Endothelial cell of umbilical vein (primary cell): ENCODE measurements at regions not wholly inside any gene's neighbourhood (a gene's known extent, or its start where the extent isn't known, plus 50 kb on each side); places are given as distances from the start of the nearest gene placed in this dataset.

Source experiments
- BruUV-seq: library from RNA; stranded (reverse); fragments of 400-500 nt; replicated peaks from 2 replicates; lab custom pipeline; 2021; lab: Mats Ljungman, UMichigan
- CTCF ChIA-PET: fragments of 300-600, 350-600 bp; sonication (Branson Sonifier 250); formaldehyde crosslinking; loops from one replicate; lab custom pipeline; 2021; ENCODE audit warnings: antibody characterized with exemption, inconsistent platforms; lab: Charles Lee
- POLR2A ChIA-PET: fragments of 300-600, 350-600 bp; sonication (Branson Sonifier 250); formaldehyde crosslinking; loops from one replicate; lab custom pipeline; 2021; ENCODE audit warnings: antibody characterized with exemption, inconsistent platforms; lab: Charles Lee
- DNase-seq: peaks from one replicate; pipeline ENCODE4 v3.0.0-alpha.2; 2011; ENCODE audit warnings: low read depth, low spot score
- FAIRE-seq: peaks from 2 replicates; lab custom pipeline; 2011; peaks lifted over from hg19 to GRCh38; lab: Jason Lieb, UNC
- H2AFZ ChIP-seq: 2 replicates; pipeline ENCODE4 v1.6.0; 2012; ENCODE audit warnings: low read depth, low read length, control low read depth, inconsistent platforms
- H3K27ac ChIP-seq: 2 replicates; pipeline ENCODE4 v1.5.1; 2011; ENCODE audit warnings: low read depth, mild to moderate bottlenecking, control low read depth, low read length, moderate library complexity; ENCODE audit not compliant: insufficient read depth
- H3K27me3 ChIP-seq, 2 experiments: 2 replicates each; pipeline versions ENCODE4 v1.6.0 to v1.6.1; 2011; ENCODE audit warnings: low read length in 2 of 2, mixed read lengths in 1 of 2; ENCODE audit not compliant: control insufficient read depth in 2 of 2, insufficient read depth in 2 of 2
- H3K36me3 ChIP-seq, 2 experiments: 2 replicates in 1 of 2; 3 replicates in 1 of 2; pipeline ENCODE4 v1.5.1; 2011; ENCODE audit warnings: low read length in 2 of 2, mild to moderate bottlenecking in 1 of 2, moderate library complexity in 1 of 2; ENCODE audit not compliant: control insufficient read depth in 2 of 2, insufficient read depth in 2 of 2; ENCODE audit errors: extremely low read depth in 1 of 2
- H3K4me1 ChIP-seq: 3 replicates; pipeline ENCODE4 v1.5.1; 2011; ENCODE audit warnings: mild to moderate bottlenecking, low read length; ENCODE audit not compliant: control insufficient read depth, insufficient read depth; ENCODE audit errors: extremely low read depth
- H3K4me2 ChIP-seq: 2 replicates; pipeline ENCODE4 v1.6.1; 2011; ENCODE audit warnings: low read length, control low read depth, mixed read lengths; ENCODE audit not compliant: insufficient read depth
- H3K4me3 ChIP-seq, 3 experiments: fragments of 200-600 bp in 1 of 3; sonication (generic), shearing (Covaris generic) in 1 of 3; replicated peaks in 1 of 3; 2 replicates each; pipeline ENCODE4 v1.5.1; 2011 to 2016; ENCODE audit warnings: control low read depth in 3 of 3, low read length in 3 of 3, mild to moderate bottlenecking in 2 of 3, inconsistent platforms in 1 of 3, low read depth in 1 of 3, moderate library complexity in 1 of 3; ENCODE audit not compliant: insufficient read depth in 1 of 3
- H3K79me2 ChIP-seq: 2 replicates; pipeline ENCODE4 v1.6.0; 2012; ENCODE audit warnings: low read length, inconsistent platforms; ENCODE audit not compliant: control insufficient read depth, insufficient read depth
- H3K9ac ChIP-seq: replicated peaks from 2 replicates; pipeline ENCODE3; 2011; ENCODE audit warnings: low read length, control low read depth; ENCODE audit not compliant: insufficient read depth; ENCODE audit errors: extremely low read depth
- H3K9me1 ChIP-seq: replicated peaks from 3 replicates; pipeline ENCODE4 v1.6.0; 2011; ENCODE audit warnings: mild to moderate bottlenecking, low read length; ENCODE audit not compliant: control insufficient read depth, insufficient read depth; ENCODE audit errors: extremely low read depth
- H3K9me3 ChIP-seq: replicated peaks from 2 replicates; pipeline ENCODE4 v1.5.1; 2012; ENCODE audit warnings: low read length, inconsistent platforms; ENCODE audit not compliant: control insufficient read depth, insufficient read depth
- H4K20me1 ChIP-seq: replicated peaks from 2 replicates; pipeline ENCODE3; 2011; ENCODE audit warnings: mild to moderate bottlenecking, low read length; ENCODE audit not compliant: control insufficient read depth, insufficient read depth; ENCODE audit errors: extremely low read depth
- EZH2 ChIP-seq: IDR thresholded peaks from 2 replicates; pipeline ENCODE4 v1.6.1; 2012; ENCODE audit warnings: borderline replicate concordance, low read depth, mild to moderate bottlenecking, moderate library complexity, low read length, inconsistent platforms; ENCODE audit not compliant: severe bottlenecking
- FOS ChIP-seq: IDR thresholded peaks from 2 replicates; pipeline ENCODE4 v1.6.1; 2011; ENCODE audit warnings: mild to moderate bottlenecking, low read length, moderate library complexity, borderline replicate concordance; ENCODE audit not compliant: insufficient read depth
- GATA2 ChIP-seq: IDR thresholded peaks from 2 replicates; pipeline ENCODE4 v1.7.0; 2011; ENCODE audit warnings: low read depth, mild to moderate bottlenecking, moderate library complexity, mixed read lengths, low read length; ENCODE audit not compliant: insufficient read length, insufficient read depth
- JUN ChIP-seq: IDR thresholded peaks from 2 replicates; pipeline ENCODE4 v1.6.1; 2011; ENCODE audit warnings: borderline replicate concordance, low read depth; ENCODE audit not compliant: insufficient read length, insufficient read depth
- MYC ChIP-seq: IDR thresholded peaks from one replicate; pipeline ENCODE4 v1.6.1; 2011; ENCODE audit warnings: mild to moderate bottlenecking, low read depth, low read length
- POLR2A ChIP-seq: IDR thresholded peaks from 2 replicates; pipeline ENCODE4 v1.6.1; 2012; ENCODE audit warnings: low read depth, mild to moderate bottlenecking, control low read depth, low read length
- POLR2AphosphoS5 ChIP-seq: IDR thresholded peaks from 2 replicates; pipeline ENCODE4 v1.6.1; 2012; ENCODE audit warnings: low read depth, mild to moderate bottlenecking, control low read depth, low read length, moderate library complexity; ENCODE audit not compliant: insufficient read depth
- dilution Hi-C: fragments of 300-500 bp; cut with MboI; formaldehyde crosslinking; loops from one replicate; pipeline ENCODE4 v1.15.0; 2019; ENCODE audit warnings: low sequenced_read_pairs; ENCODE audit not compliant: extremely low pct_ligation_motif_present
- intact Hi-C: fragments of 100-400 bp; cut with micrococcal nuclease; formaldehyde crosslinking; loops from one replicate; pipeline ENCODE4 v1.10.0; 2022
- TF ChIP-seq, protein P1 (sequence below): IDR thresholded peaks from 2 replicates; pipeline ENCODE4 v1.6.1; 2011; ENCODE audit not compliant: insufficient read depth, insufficient read length
- TF ChIP-seq, protein P2 (sequence below), 2 donors: IDR thresholded peaks; 1 replicate in 1 of 2; 2 replicates in 1 of 2; pipeline ENCODE4 v1.5.1; 2011; ENCODE audit warnings: low read length in 2 of 2, mild to moderate bottlenecking in 2 of 2, moderate library complexity in 2 of 2, control low read depth in 1 of 2, inconsistent platforms in 1 of 2, low read depth in 1 of 2; ENCODE audit not compliant: insufficient read depth in 1 of 2; ENCODE audit errors: extremely low read depth in 1 of 2

DNA sequence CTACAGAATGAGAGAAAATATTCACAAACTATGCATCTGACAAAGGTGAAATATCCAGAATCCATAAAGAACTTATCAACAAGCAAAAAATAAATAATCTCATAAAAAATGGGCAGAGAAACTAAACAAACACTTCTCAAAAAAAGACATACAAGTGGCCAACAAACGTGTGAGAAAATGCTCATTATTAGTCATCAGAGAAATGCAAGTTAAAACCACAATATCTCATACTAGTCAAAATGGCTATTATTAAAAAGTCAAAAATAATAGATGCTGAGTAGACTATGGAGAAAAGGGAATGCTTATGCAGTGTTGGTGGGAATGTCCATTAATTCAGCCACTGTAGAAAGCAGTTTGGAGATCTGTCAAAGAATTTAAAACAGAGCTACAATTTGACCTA lies 533.3 kb downstream of the TMA16 start:
- H3K4me3 ChIP-seq, result no peak overlapping the region
- CTCF ChIA-PET, result no interaction called here
- H3K9me3 ChIP-seq, result no peaks in the 10 kb centered on the region
- TF ChIP-seq, protein P1, sequence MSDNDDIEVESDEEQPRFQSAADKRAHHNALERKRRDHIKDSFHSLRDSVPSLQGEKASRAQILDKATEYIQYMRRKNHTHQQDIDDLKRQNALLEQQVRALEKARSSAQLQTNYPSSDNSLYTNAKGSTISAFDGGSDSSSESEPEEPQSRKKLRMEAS, result no peak
- TF ChIP-seq EZH2, result no peak
- no peak for TF ChIP-seq GATA2
- no peak for TF ChIP-seq POLR2AphosphoS5
- no peak for TF ChIP-seq MYC
- TF ChIP-seq JUN, result no peak
- TF ChIP-seq POLR2A, result no peak
- TF ChIP-seq, protein P2, sequence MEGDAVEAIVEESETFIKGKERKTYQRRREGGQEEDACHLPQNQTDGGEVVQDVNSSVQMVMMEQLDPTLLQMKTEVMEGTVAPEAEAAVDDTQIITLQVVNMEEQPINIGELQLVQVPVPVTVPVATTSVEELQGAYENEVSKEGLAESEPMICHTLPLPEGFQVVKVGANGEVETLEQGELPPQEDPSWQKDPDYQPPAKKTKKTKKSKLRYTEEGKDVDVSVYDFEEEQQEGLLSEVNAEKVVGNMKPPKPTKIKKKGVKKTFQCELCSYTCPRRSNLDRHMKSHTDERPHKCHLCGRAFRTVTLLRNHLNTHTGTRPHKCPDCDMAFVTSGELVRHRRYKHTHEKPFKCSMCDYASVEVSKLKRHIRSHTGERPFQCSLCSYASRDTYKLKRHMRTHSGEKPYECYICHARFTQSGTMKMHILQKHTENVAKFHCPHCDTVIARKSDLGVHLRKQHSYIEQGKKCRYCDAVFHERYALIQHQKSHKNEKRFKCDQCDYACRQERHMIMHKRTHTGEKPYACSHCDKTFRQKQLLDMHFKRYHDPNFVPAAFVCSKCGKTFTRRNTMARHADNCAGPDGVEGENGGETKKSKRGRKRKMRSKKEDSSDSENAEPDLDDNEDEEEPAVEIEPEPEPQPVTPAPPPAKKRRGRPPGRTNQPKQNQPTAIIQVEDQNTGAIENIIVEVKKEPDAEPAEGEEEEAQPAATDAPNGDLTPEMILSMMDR (IDR thresholded peaks at IDR 0.05; ENCODE audit: extremely low read depth in 1 of 2, insufficient read depth in 1 of 2, low read depth in 1 of 2, low read length in 2 of 2), result no peak
- no peak for TF ChIP-seq FOS
- H3K9me1 ChIP-seq, result no peaks in the 10 kb centered on the region
- no peaks in the 10 kb centered on the region for H4K20me1 ChIP-seq
- H2AFZ ChIP-seq, result no peak overlapping the region
- H3K27me3 ChIP-seq, result no peaks in the 10 kb centered on the region
- H3K9ac ChIP-seq, result no peak overlapping the region
- H3K36me3 ChIP-seq, result no peaks in the 10 kb centered on the region
- dilution Hi-C loops (no loop called here), intact Hi-C loops (no loop called here)
- no peaks in the 10 kb centered on the region for H3K79me2 ChIP-seq
- DNase-seq (no peak), FAIRE-seq (no peak)
- no peak overlapping the region for H3K27ac ChIP-seq
- BruUV-seq, result no TSS peak
- POLR2A ChIA-PET, result no interaction called here
- no peaks in the 10 kb centered on the region for H3K4me1 ChIP-seq
- H3K4me2 ChIP-seq, result no peak overlapping the region
